ENCODE measurements at regions not wholly inside any gene's neighbourhood (a gene's known extent, or its start where the extent isn't known, plus 50 kb on each side); places are given as distances from the start of the nearest gene placed in this dataset.

DNA sequence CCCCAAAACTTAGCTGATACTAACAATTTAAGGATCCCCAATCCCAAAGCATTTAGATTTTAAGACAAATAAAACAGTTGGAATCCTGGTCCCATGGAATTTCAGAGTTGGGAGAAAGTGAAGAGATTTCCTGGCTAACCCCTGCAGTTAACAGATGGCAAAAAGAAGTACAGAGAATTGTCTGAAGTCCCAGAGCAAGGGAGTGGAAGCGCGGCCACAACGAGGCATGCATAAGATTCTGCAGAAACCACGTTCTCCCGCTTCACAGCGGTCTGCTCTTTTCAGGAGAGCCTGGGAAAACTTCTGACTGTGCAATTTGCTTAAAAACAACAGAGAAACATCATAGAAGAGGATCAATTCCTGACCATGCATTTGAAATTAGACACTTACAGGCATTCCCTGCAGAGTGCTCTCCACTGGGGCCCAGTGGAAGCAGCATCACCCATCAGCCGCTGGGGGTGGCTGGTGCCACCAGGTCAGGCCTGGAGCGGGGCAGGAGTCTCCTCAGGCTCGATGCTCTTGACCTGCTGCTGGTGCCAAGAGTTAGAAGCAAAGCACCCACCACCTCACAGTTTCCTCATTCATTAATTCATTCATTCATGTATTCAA is 226.7 kb upstream of the POU3F1 start:
- no TSS peak for BruUV-seq (replicated peaks)
- H3K9me1 ChIP-seq (ENCODE audit: control insufficient read depth, insufficient read depth, low read length) = no peaks in the 10 kb centered on the region
- ATAC-seq (peak; percentile 65), FAIRE-seq (no peak), DNase-seq (ENCODE audit: extremely low read depth in 1 of 4, low spot score in 3 of 4) (no peak)
- TF ChIP-seq SOX6 (IDR thresholded peaks at IDR 0.05) (no peak), MYBL2 (IDR thresholded peaks at IDR 0.05; ENCODE audit: low read depth) (no peak), MYBL2 (CRISPR knock-in tag; IDR thresholded peaks at IDR 0.05; ENCODE audit: borderline replicate concordance) (no peak), RAD21 (CRISPR knock-in tag; conservative IDR thresholded peaks at IDR 0.05 in 1 of 2, IDR thresholded peaks at IDR 0.05 in 1 of 2) (peak in 1 of 2 experiments; percentile 15; a peak in 1 of 4 replicates), ZNF24 (IDR thresholded peaks at IDR 0.05) (peak; percentile 77), FOXA3 (CRISPR knock-in tag; conservative IDR thresholded peaks at IDR 0.05 in 1 of 2, IDR thresholded peaks at IDR 0.05 in 1 of 2) (no peak), ZNF695 (CRISPR knock-in tag; IDR thresholded peaks at IDR 0.05) (no peak), SMARCA4 (IDR thresholded peaks at IDR 0.05) (no peak), ZNF124 (CRISPR knock-in tag; IDR thresholded peaks at IDR 0.05) (no peak)
- TF ChIP-seq, protein P1, sequence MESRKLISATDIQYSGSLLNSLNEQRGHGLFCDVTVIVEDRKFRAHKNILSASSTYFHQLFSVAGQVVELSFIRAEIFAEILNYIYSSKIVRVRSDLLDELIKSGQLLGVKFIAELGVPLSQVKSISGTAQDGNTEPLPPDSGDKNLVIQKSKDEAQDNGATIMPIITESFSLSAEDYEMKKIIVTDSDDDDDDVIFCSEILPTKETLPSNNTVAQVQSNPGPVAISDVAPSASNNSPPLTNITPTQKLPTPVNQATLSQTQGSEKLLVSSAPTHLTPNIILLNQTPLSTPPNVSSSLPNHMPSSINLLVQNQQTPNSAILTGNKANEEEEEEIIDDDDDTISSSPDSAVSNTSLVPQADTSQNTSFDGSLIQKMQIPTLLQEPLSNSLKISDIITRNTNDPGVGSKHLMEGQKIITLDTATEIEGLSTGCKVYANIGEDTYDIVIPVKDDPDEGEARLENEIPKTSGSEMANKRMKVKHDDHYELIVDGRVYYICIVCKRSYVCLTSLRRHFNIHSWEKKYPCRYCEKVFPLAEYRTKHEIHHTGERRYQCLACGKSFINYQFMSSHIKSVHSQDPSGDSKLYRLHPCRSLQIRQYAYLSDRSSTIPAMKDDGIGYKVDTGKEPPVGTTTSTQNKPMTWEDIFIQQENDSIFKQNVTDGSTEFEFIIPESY (CRISPR knock-in tag; IDR thresholded peaks at IDR 0.05) = no peak
- TF ChIP-seq, protein P2, sequence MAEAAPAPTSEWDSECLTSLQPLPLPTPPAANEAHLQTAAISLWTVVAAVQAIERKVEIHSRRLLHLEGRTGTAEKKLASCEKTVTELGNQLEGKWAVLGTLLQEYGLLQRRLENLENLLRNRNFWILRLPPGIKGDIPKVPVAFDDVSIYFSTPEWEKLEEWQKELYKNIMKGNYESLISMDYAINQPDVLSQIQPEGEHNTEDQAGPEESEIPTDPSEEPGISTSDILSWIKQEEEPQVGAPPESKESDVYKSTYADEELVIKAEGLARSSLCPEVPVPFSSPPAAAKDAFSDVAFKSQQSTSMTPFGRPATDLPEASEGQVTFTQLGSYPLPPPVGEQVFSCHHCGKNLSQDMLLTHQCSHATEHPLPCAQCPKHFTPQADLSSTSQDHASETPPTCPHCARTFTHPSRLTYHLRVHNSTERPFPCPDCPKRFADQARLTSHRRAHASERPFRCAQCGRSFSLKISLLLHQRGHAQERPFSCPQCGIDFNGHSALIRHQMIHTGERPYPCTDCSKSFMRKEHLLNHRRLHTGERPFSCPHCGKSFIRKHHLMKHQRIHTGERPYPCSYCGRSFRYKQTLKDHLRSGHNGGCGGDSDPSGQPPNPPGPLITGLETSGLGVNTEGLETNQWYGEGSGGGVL (CRISPR knock-in tag; IDR thresholded peaks at IDR 0.05) = no peak
- TF ChIP-seq, protein P3, sequence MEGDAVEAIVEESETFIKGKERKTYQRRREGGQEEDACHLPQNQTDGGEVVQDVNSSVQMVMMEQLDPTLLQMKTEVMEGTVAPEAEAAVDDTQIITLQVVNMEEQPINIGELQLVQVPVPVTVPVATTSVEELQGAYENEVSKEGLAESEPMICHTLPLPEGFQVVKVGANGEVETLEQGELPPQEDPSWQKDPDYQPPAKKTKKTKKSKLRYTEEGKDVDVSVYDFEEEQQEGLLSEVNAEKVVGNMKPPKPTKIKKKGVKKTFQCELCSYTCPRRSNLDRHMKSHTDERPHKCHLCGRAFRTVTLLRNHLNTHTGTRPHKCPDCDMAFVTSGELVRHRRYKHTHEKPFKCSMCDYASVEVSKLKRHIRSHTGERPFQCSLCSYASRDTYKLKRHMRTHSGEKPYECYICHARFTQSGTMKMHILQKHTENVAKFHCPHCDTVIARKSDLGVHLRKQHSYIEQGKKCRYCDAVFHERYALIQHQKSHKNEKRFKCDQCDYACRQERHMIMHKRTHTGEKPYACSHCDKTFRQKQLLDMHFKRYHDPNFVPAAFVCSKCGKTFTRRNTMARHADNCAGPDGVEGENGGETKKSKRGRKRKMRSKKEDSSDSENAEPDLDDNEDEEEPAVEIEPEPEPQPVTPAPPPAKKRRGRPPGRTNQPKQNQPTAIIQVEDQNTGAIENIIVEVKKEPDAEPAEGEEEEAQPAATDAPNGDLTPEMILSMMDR (IDR thresholded peaks at IDR 0.05 in 2 of 3, conservative IDR thresholded peaks at IDR 0.05 in 1 of 3; ENCODE audit: insufficient read depth in 2 of 3, low read depth in 1 of 3, low read length in 3 of 3) = 0 out of 6 replicates have a peak, but pooled peaks of 1 of the 3 experiments have one; percentile 16
- TF ChIP-seq, protein P4, sequence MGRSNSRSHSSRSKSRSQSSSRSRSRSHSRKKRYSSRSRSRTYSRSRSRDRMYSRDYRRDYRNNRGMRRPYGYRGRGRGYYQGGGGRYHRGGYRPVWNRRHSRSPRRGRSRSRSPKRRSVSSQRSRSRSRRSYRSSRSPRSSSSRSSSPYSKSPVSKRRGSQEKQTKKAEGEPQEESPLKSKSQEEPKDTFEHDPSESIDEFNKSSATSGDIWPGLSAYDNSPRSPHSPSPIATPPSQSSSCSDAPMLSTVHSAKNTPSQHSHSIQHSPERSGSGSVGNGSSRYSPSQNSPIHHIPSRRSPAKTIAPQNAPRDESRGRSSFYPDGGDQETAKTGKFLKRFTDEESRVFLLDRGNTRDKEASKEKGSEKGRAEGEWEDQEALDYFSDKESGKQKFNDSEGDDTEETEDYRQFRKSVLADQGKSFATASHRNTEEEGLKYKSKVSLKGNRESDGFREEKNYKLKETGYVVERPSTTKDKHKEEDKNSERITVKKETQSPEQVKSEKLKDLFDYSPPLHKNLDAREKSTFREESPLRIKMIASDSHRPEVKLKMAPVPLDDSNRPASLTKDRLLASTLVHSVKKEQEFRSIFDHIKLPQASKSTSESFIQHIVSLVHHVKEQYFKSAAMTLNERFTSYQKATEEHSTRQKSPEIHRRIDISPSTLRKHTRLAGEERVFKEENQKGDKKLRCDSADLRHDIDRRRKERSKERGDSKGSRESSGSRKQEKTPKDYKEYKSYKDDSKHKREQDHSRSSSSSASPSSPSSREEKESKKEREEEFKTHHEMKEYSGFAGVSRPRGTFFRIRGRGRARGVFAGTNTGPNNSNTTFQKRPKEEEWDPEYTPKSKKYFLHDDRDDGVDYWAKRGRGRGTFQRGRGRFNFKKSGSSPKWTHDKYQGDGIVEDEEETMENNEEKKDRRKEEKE (IDR thresholded peaks at IDR 0.05; ENCODE audit: borderline replicate concordance in 1 of 2, control insufficient read depth in 1 of 2, low read depth in 2 of 2, low read length in 1 of 2) = no peak
- H3K27ac ChIP-seq (ENCODE audit: extremely low read depth, low read depth, low read length) = no peak overlapping the region
- no peak overlapping the region for H2AFZ ChIP-seq (ENCODE audit: low read depth, low read length)
- POLR2A ChIA-PET = interaction anchor here (0.9 kb wide), 1 partner anchor 11 kb away, joined by 3 read pairs; no protein-coding TSS in a partner anchor
- CTCF ChIA-PET (ENCODE audit: low intra/inter-chr PET ratio) = no interaction called here
- in situ Hi-C loops (cut with MboI) = no loop called here
- 33% methylated on average over 9 of the region's 9 CpGs for WGBS (ENCODE audit: insufficient coverage, low coverage, missing lambda C conversion rate)
- intact Hi-C loops (cut with micrococcal nuclease) = no loop called here
- no peak overlapping the region for H3K4me3 ChIP-seq
- H3K4me1 ChIP-seq (replicated peaks in 1 of 2; ENCODE audit: control insufficient read depth in 2 of 2, insufficient read depth in 2 of 2, low read length in 2 of 2) = peaks cover 0 to 8% of the 10 kb centered on the region in 2 experiments; a peak in 1 of 5 replicates
- no peaks in the 10 kb centered on the region for H3K9me3 ChIP-seq (replicated peaks; ENCODE audit: control insufficient read depth, insufficient read depth, low read depth, low read length)
- H3K4me2 ChIP-seq (ENCODE audit: insufficient read depth, low read length) = no peak overlapping the region
- no peaks in the 10 kb centered on the region for H3K79me2 ChIP-seq (ENCODE audit: control insufficient read depth, insufficient read depth, low read length)
- no peak overlapping the region for H3K9ac ChIP-seq (ENCODE audit: insufficient read depth in 1 of 2, low read depth in 2 of 2, low read length in 2 of 2)
- H3K36me3 ChIP-seq (ENCODE audit: control insufficient read depth, insufficient read depth, low read length) = no peaks in the 10 kb centered on the region
- H4K20me1 ChIP-seq (replicated peaks; ENCODE audit: control insufficient read depth, insufficient read depth, low read length) = no peaks in the 10 kb centered on the region
- H3K27me3 ChIP-seq (ENCODE audit: control insufficient read depth in 2 of 2, insufficient read depth in 2 of 2, low read length in 2 of 2) = peaks cover 3 to 11% of the 10 kb centered on the region in 2 experiments; a peak in 1 of 5 replicates

Data from K562 (cell line).